A549 (cell line): ENCODE measurements at regions not wholly inside any gene's neighbourhood (a gene's known extent, or its start where the extent isn't known, plus 50 kb on each side); places are given as distances from the start of the nearest gene placed in this dataset.

ENCODE experiments used
- CTCF ChIP-seq: fragments of >200 bp; sonication (Bioruptor Twin); formaldehyde crosslinking; IDR thresholded peaks from 3 replicates; pipeline ENCODE4 v1.5.1; 2016
- EHMT2 ChIP-seq: fragments of 200-600 bp; sonication (generic); IDR thresholded peaks from 2 replicates; pipeline ENCODE4 v1.6.1; 2016; ENCODE audit warnings: antibody characterized with exemption, low read depth, mild to moderate bottlenecking, moderate library complexity
- ELK1 ChIP-seq: fragments of 150-350 bp; IDR thresholded peaks from 2 replicates; pipeline ENCODE4 v1.6.1; 2014; ENCODE audit warnings: low read depth, mild to moderate bottlenecking, low read length
- ESRRA ChIP-seq: fragments of 150-350 bp; IDR thresholded peaks from 2 replicates; pipeline ENCODE4 v1.6.1; 2014; ENCODE audit warnings: mild to moderate bottlenecking, low read length, borderline replicate concordance
- MAFK ChIP-seq: fragments of 450-650 bp; IDR thresholded peaks from 2 replicates; pipeline ENCODE4 v1.6.1; 2014; ENCODE audit not compliant: partially characterized antibody
- MAZ ChIP-seq: fragments of 150-350 bp; IDR thresholded peaks from 2 replicates; pipeline ENCODE4 v1.6.1; 2014; ENCODE audit warnings: antibody characterized with exemption, low read depth, low read length, borderline replicate concordance
- RAD21 ChIP-seq, 2 experiments: fragments of >200 bp in 1 of 2; sonication (Bioruptor Twin) in 1 of 2; formaldehyde crosslinking in 1 of 2; IDR thresholded peaks in 1 of 2; conservative IDR thresholded peaks in 1 of 2; 2 replicates in 1 of 2; 3 replicates in 1 of 2; pipeline ENCODE4 v1.6.1; 2012 to 2018; ENCODE audit warnings: inconsistent platforms in 1 of 2
- REST ChIP-seq: fragments of 200-600 bp; sonication (generic); IDR thresholded peaks from 2 replicates; pipeline ENCODE4 v1.6.1; 2016; ENCODE audit warnings: antibody characterized with exemption, mild to moderate bottlenecking, moderate library complexity
- RFX5 ChIP-seq: fragments of 450-650 bp; IDR thresholded peaks from 2 replicates; pipeline ENCODE4 v1.7.1; 2014; ENCODE audit warnings: antibody characterized with exemption, mild to moderate bottlenecking, moderate library complexity
- RNF2 ChIP-seq: fragments of 200-600 bp; sonication (generic); IDR thresholded peaks from 2 replicates; pipeline ENCODE4 v1.6.1; 2016; ENCODE audit warnings: low read depth, mild to moderate bottlenecking, antibody characterized with exemption, moderate library complexity, borderline replicate concordance
- SMC3 ChIP-seq: fragments of >200 bp; sonication (Bioruptor Twin); formaldehyde crosslinking; IDR thresholded peaks from 3 replicates; pipeline ENCODE4 v1.6.1; 2018; ENCODE audit warnings: inconsistent platforms

GRCh38 chr6:140908505-140908904, 1224.2 kb upstream of the GJE1 start:
- TF ChIP-seq MAZ (no peak), CTCF (no peak), ESRRA (no peak), RNF2 (no peak), SMC3 (no peak), RAD21 (conservative IDR thresholded peaks at IDR 0.05 in 1 of 2, IDR thresholded peaks at IDR 0.05 in 1 of 2) (no peak), ELK1 (no peak), EHMT2 (no peak), REST (no peak), MAFK (no peak), RFX5 (no peak)
